ENCODE measurements at regions not wholly inside any gene's neighbourhood (a gene's known extent, or its start where the extent isn't known, plus 50 kb on each side); places are given as distances from the start of the nearest gene placed in this dataset.
A peak's percentile ranks its signal among the peaks of the same experiment; 100 is the strongest.

DNA sequence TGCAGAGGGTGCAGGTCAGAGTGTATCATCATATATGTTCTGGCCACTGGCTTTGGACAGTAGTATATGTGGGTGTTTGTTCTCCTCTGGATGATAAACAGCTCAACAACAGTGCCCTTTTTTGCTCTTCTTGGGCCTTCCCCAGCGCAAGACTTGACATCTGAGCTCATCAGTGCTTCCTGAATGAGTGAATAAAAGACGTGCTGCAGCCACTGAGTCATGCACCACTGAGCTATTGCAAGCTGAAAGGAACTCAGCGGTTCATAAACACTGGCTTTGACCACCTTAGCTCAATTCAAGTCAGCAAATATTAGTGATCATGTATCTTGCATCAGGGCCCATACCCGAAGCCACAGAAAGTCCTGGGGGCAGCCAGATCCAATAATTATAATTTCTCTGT lies 105.3 kb upstream of the KCNG1 start:
- TF ChIP-seq, protein P1, sequence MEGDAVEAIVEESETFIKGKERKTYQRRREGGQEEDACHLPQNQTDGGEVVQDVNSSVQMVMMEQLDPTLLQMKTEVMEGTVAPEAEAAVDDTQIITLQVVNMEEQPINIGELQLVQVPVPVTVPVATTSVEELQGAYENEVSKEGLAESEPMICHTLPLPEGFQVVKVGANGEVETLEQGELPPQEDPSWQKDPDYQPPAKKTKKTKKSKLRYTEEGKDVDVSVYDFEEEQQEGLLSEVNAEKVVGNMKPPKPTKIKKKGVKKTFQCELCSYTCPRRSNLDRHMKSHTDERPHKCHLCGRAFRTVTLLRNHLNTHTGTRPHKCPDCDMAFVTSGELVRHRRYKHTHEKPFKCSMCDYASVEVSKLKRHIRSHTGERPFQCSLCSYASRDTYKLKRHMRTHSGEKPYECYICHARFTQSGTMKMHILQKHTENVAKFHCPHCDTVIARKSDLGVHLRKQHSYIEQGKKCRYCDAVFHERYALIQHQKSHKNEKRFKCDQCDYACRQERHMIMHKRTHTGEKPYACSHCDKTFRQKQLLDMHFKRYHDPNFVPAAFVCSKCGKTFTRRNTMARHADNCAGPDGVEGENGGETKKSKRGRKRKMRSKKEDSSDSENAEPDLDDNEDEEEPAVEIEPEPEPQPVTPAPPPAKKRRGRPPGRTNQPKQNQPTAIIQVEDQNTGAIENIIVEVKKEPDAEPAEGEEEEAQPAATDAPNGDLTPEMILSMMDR (IDR thresholded peaks at IDR 0.05): no peak
- no peak for TF ChIP-seq RCOR1 (IDR thresholded peaks at IDR 0.05; ENCODE audit: low read length)
- no peak for TF ChIP-seq POLR2AphosphoS5 (IDR thresholded peaks at IDR 0.05; ENCODE audit: low read depth, low read length)
- TF ChIP-seq, protein P2, sequence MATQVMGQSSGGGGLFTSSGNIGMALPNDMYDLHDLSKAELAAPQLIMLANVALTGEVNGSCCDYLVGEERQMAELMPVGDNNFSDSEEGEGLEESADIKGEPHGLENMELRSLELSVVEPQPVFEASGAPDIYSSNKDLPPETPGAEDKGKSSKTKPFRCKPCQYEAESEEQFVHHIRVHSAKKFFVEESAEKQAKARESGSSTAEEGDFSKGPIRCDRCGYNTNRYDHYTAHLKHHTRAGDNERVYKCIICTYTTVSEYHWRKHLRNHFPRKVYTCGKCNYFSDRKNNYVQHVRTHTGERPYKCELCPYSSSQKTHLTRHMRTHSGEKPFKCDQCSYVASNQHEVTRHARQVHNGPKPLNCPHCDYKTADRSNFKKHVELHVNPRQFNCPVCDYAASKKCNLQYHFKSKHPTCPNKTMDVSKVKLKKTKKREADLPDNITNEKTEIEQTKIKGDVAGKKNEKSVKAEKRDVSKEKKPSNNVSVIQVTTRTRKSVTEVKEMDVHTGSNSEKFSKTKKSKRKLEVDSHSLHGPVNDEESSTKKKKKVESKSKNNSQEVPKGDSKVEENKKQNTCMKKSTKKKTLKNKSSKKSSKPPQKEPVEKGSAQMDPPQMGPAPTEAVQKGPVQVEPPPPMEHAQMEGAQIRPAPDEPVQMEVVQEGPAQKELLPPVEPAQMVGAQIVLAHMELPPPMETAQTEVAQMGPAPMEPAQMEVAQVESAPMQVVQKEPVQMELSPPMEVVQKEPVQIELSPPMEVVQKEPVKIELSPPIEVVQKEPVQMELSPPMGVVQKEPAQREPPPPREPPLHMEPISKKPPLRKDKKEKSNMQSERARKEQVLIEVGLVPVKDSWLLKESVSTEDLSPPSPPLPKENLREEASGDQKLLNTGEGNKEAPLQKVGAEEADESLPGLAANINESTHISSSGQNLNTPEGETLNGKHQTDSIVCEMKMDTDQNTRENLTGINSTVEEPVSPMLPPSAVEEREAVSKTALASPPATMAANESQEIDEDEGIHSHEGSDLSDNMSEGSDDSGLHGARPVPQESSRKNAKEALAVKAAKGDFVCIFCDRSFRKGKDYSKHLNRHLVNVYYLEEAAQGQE (IDR thresholded peaks at IDR 0.05; ENCODE audit: low read depth, low read length): no peak
- no peak for TF ChIP-seq RAD21 (IDR thresholded peaks at IDR 0.05; ENCODE audit: low read length)
- TF ChIP-seq, protein P3, sequence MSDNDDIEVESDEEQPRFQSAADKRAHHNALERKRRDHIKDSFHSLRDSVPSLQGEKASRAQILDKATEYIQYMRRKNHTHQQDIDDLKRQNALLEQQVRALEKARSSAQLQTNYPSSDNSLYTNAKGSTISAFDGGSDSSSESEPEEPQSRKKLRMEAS (IDR thresholded peaks at IDR 0.05; ENCODE audit: low read depth): 0 out of 2 replicates have a peak, but pooled peaks have one; percentile 33
- TF ChIP-seq, protein P4, sequence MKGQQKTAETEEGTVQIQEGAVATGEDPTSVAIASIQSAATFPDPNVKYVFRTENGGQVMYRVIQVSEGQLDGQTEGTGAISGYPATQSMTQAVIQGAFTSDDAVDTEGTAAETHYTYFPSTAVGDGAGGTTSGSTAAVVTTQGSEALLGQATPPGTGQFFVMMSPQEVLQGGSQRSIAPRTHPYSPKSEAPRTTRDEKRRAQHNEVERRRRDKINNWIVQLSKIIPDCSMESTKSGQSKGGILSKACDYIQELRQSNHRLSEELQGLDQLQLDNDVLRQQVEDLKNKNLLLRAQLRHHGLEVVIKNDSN (IDR thresholded peaks at IDR 0.05; ENCODE audit: borderline replicate concordance, low read depth): no peak
- no peak for TF ChIP-seq RXRA (IDR thresholded peaks at IDR 0.05; ENCODE audit: borderline replicate concordance, low read depth)
- TF ChIP-seq TAF1 (IDR thresholded peaks at IDR 0.05; ENCODE audit: borderline replicate concordance, low read depth, low read length): no peak
- TF ChIP-seq SIN3A (IDR thresholded peaks at IDR 0.05; ENCODE audit: borderline replicate concordance, low read depth, low read length): no peak
- no peak for TF ChIP-seq SMC3 (IDR thresholded peaks at IDR 0.05; ENCODE audit: low read depth, low read length)
- TF ChIP-seq TEAD4 (IDR thresholded peaks at IDR 0.05; ENCODE audit: borderline replicate concordance, insufficient read depth): no peak
- TF ChIP-seq GABPA (IDR thresholded peaks at IDR 0.05; ENCODE audit: low read depth): no peak
- peak; percentile 58 for TF ChIP-seq JUND (IDR thresholded peaks at IDR 0.05)

All from SK-N-SH (cell line).